Skeletal muscle tissue (tissue), 3 donors: ENCODE measurements at regions not wholly inside any gene's neighbourhood (a gene's known extent, or its start where the extent isn't known, plus 50 kb on each side); places are given as distances from the start of the nearest gene placed in this dataset.

Source experiments
- H3K27ac ChIP-seq: one replicate; pipeline ENCODE4 v1.7.0; 2013; ENCODE audit warnings: mild to moderate bottlenecking, low read depth, low read length, inconsistent platforms
- H3K27me3 ChIP-seq, 3 donors: one replicate each; pipeline ENCODE4 v1.7.0; 2013; ENCODE audit warnings: low read length in 3 of 3; ENCODE audit not compliant: control insufficient read depth in 3 of 3, insufficient read depth in 3 of 3
- H3K36me3 ChIP-seq, 3 donors: one replicate each; pipeline ENCODE4 v1.7.0; 2013; ENCODE audit warnings: low read length in 3 of 3; ENCODE audit not compliant: control insufficient read depth in 3 of 3, insufficient read depth in 3 of 3
- H3K4me1 ChIP-seq, 3 donors: one replicate each; pipeline ENCODE4 v1.7.0; 2013; ENCODE audit warnings: low read length in 3 of 3, mild to moderate bottlenecking in 3 of 3; ENCODE audit not compliant: control insufficient read depth in 3 of 3, insufficient read depth in 3 of 3
- H3K4me3 ChIP-seq, 3 donors: one replicate each; pipeline ENCODE4 v1.7.0; 2013; ENCODE audit warnings: low read length in 3 of 3
- H3K9ac ChIP-seq, 3 donors: one replicate each; pipeline ENCODE4 v1.7.0; 2013; ENCODE audit warnings: low read length in 3 of 3, mild to moderate bottlenecking in 3 of 3, moderate library complexity in 2 of 3, low read depth in 1 of 3
- H3K9me3 ChIP-seq, 3 donors: one replicate each; pipeline ENCODE4 v1.7.0; 2013; ENCODE audit warnings: low read length in 3 of 3; ENCODE audit not compliant: control insufficient read depth in 3 of 3
- donor health status: Osteomylitis.

DNA sequence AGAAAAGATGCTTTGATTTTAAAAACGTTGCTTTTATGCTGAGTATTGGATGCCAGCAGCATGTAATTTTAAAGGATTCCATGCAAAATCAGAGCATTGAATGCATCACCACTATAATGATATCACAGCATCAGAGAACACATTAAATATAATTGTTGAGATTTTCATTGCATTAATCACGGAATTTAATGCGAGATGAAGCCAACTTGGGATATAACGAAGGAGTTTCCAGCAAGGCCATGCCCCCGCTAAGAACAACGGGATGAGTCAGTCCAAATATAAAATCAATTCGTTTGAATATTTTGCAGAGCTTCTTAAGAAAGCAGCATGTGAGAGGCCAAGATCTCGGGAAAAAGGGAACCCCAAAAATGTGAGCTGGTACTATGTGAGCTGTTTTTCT is 423.4 kb upstream of the CHRM3 start:
- Histone ChIP-seq H3K9ac (no peak overlapping the region), H3K27ac (no peak overlapping the region), H3K27me3 (no peaks in the 10 kb centered on the region), H3K9me3 (no peaks in the 10 kb centered on the region), H3K4me3 (no peak overlapping the region), H3K36me3 (no peaks in the 10 kb centered on the region), H3K4me1 (no peaks in the 10 kb centered on the region)

- Histone ChIP-seq H3K27ac (no peak overlapping the region), H3K4me3 (no peak overlapping the region), H3K9ac (no peak overlapping the region), H3K4me1 (no peaks in the 10 kb centered on the region), H3K9me3 (no peaks in the 10 kb centered on the region), H3K36me3 (no peaks in the 10 kb centered on the region), H3K27me3 (no peaks in the 10 kb centered on the region)
Observed at GRCh38 chr1:238961790-238962189, 424.6 kb upstream of the CHRM3 start.

DNA sequence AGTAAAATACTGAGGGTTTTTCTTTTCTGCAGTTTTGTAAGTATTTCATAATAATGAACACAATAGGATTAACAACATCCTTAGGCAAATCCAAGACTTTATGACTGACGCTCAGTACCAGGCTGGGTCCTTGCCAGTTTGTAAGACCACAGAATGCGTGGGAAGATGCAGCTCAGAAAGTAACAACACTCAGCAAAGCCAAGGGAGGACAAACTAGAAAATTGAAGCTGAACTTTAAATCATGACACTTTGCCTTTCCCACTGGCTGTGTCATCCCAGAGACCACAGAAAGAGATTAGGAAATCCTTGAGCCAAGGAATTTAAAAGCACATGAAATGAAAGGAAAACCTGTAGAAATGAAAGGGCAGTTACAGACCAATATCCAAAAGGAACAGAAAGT is 426.3 kb upstream of the CHRM3 start:
- Histone ChIP-seq H3K9ac (no peak overlapping the region), H3K9me3 (no peaks in the 10 kb centered on the region), H3K27me3 (no peaks in the 10 kb centered on the region), H3K27ac (no peak overlapping the region), H3K36me3 (no peaks in the 10 kb centered on the region), H3K4me3 (no peak overlapping the region), H3K4me1 (no peaks in the 10 kb centered on the region)

DNA sequence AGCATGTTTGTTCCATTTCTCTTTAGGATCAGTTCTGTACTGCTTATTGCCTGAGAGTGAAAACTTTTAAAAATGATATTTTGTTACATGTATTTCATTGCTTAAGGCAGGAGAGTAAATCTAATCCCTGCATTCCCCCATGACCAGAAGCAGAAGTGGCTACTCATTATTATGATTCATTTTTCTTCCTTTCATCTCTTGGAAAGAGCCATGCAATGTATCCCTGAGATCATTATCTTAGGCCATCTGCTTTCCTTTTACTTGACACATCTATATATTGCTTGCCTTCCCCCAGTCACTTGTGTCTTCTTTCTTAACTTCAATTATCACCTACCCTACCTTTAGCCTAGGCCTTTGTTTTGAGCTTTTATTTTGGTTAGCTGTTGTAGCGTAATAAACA is 430.4 kb upstream of the CHRM3 start:
- Histone ChIP-seq H3K27ac (no peak overlapping the region), H3K9ac (no peak overlapping the region), H3K4me1 (no peaks in the 10 kb centered on the region), H3K9me3 (no peaks in the 10 kb centered on the region), H3K27me3 (no peaks in the 10 kb centered on the region), H3K4me3 (no peak overlapping the region), H3K36me3 (no peaks in the 10 kb centered on the region)

DNA sequence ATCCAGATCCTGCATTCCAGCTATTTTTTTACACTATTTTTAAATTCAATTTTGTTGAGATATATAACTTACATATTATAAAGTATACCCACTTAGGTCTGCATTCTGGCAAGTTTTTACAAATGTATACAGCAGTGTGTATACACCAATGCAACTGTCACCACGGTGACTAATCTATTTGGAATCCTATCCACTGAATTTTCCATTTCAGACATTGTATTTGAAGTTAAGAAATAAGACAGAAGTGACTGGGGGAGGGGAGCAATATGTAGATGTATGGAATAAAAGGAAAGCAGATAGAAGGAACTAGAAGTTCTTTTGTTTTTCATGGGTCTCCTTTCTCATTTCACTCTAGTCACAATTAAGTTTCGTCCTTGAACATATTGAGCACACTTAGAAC is 431.5 kb upstream of the CHRM3 start:
- Histone ChIP-seq H3K4me1 (no peaks in the 10 kb centered on the region), H3K9me3 (no peaks in the 10 kb centered on the region), H3K27ac (no peak overlapping the region), H3K36me3 (no peaks in the 10 kb centered on the region), H3K9ac (no peak overlapping the region), H3K4me3 (no peak overlapping the region), H3K27me3 (no peaks in the 10 kb centered on the region)

- no peak overlapping the region for H3K4me3 ChIP-seq
- H3K27ac ChIP-seq = no peak overlapping the region
- no peaks in the 10 kb centered on the region for H3K36me3 ChIP-seq
- no peaks in the 10 kb centered on the region for H3K27me3 ChIP-seq
- no peak overlapping the region for H3K9ac ChIP-seq
- no peaks in the 10 kb centered on the region for H3K4me1 ChIP-seq
- H3K9me3 ChIP-seq = no peaks in the 10 kb centered on the region
Observed at GRCh38 chr1:238953448-238954010, 432.8 kb upstream of the CHRM3 start.

DNA sequence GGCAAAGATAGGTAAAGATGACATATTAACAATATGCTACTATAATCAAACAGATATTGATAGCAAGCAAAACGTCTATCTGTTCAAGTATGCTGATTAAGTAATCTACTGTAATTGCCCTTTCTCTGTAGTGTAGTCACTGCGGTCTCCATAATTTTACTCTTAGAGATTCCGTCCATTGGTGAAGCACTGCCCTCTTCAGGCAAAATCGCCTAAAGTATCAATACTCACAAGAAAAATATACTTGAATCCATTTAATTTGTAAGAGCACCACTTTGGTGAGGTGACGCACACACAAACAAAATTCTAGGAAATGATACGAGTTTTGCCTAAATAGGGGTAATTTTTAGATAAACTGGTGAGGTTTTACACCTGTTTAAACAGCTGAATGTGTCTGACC is 434.6 kb upstream of the CHRM3 start:
- no peak overlapping the region for H3K4me3 ChIP-seq
- no peaks in the 10 kb centered on the region for H3K9me3 ChIP-seq
- no peaks in the 10 kb centered on the region for H3K4me1 ChIP-seq
- H3K9ac ChIP-seq = no peak overlapping the region
- H3K27me3 ChIP-seq = no peaks in the 10 kb centered on the region
- no peaks in the 10 kb centered on the region for H3K36me3 ChIP-seq
- no peak overlapping the region for H3K27ac ChIP-seq

DNA sequence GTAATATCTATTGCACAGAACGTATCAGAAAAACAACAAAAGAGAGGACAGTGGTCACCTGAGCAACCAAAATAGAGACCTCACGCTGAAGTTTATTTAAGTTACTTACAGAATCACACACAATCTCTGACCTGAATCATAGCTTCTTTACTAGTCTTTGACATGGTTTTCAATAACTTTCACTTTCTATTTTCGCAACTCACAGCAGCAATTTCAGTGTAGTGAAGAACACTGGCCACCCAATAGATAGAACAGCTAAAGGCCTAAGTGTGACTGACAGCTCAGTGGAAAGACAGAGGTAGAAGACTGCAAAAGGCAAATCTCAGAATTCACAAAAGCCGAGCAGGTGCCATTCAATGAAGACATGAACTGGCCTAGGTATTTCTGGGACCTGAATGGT is 435.6 kb upstream of the CHRM3 start:
- Histone ChIP-seq H3K4me3 (no peak overlapping the region), H3K4me1 (no peaks in the 10 kb centered on the region), H3K27me3 (no peaks in the 10 kb centered on the region), H3K36me3 (no peaks in the 10 kb centered on the region), H3K9me3 (no peaks in the 10 kb centered on the region), H3K27ac (no peak overlapping the region), H3K9ac (no peak overlapping the region)

- Histone ChIP-seq H3K4me1 (no peaks in the 10 kb centered on the region), H3K36me3 (no peaks in the 10 kb centered on the region), H3K9me3 (no peaks in the 10 kb centered on the region), H3K9ac (no peak overlapping the region), H3K27me3 (no peaks in the 10 kb centered on the region), H3K27ac (no peak overlapping the region), H3K4me3 (no peak overlapping the region)
Observed at GRCh38 chr1:238950017-238950416, 436.4 kb upstream of the CHRM3 start.

DNA sequence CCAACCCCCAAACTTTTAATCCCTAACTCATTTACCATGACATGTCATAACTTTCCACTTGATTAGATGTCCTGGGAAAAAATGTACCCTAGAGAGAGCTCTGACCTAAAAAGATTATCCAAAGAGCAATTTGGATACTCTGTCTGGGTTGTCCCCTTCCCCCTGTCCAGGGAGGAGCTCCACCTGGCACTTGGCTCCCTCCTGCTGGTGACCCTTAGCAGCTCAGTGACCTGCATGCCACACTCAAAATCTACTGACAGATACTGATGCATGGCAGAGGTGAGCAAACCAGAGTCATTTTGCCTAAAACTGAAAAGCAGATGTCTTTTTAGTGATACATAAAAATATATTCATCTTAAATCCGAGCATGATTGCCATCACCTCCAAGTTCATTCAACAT is 442.3 kb upstream of the CHRM3 start:
- no peaks in the 10 kb centered on the region for H3K9me3 ChIP-seq
- no peak overlapping the region for H3K27ac ChIP-seq
- H3K27me3 ChIP-seq = no peaks in the 10 kb centered on the region
- H3K4me3 ChIP-seq = no peak overlapping the region
- no peaks in the 10 kb centered on the region for H3K36me3 ChIP-seq
- H3K4me1 ChIP-seq = no peaks in the 10 kb centered on the region
- no peak overlapping the region for H3K9ac ChIP-seq

DNA sequence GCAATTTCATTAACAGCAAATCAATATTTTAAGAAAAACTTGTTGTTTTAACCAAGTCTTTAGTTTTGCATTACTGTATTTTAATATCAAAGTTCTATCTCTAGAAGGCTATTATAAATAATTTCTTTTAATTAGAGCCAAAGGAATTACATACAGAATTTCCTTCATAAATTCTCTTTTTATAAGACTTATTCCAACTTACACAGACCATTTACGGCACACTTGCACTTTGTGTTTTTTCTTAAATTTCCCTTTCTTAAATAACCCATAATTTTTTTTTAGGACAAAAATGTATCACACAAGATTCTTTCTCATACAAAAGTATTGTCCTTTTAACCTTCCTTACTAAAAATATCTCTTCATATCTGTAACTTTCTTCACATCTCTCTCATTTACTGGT is 458.5 kb upstream of the CHRM3 start:
- no peaks in the 10 kb centered on the region for H3K9me3 ChIP-seq
- no peaks in the 10 kb centered on the region for H3K4me1 ChIP-seq
- no peaks in the 10 kb centered on the region for H3K27me3 ChIP-seq
- no peak overlapping the region for H3K4me3 ChIP-seq
- H3K27ac ChIP-seq = no peak overlapping the region
- H3K9ac ChIP-seq = no peak overlapping the region
- no peaks in the 10 kb centered on the region for H3K36me3 ChIP-seq
